Spleen (tissue), 11 donors: ENCODE measurements at regions not wholly inside any gene's neighbourhood (a gene's known extent, or its start where the extent isn't known, plus 50 kb on each side); places are given as distances from the start of the nearest gene placed in this dataset.

Source experiments
- DNase-seq: peaks from one replicate; pipeline ENCODE4 v3.0.0-alpha.2; 2020
- H3K27ac ChIP-seq, 8 donors: fragments of 200-600 bp; sonication (generic) in 7 of 8; 1 replicate in 4 of 8; 2 replicates in 4 of 8; pipeline versions ENCODE4 v1.5.0 to v1.8.0; 2016 to 2021; ENCODE audit warnings: inconsistent platforms in 4 of 8, mild to moderate bottlenecking in 4 of 8, moderate library complexity in 1 of 8
- H3K27me3 ChIP-seq, 7 donors: fragments of 200-600 bp; sonication (generic) in 6 of 7; replicated peaks in 1 of 7; 1 replicate in 4 of 7; 2 replicates in 3 of 7; pipeline versions ENCODE4 v1.5.0 to v1.8.0; 2016 to 2021; ENCODE audit warnings: inconsistent platforms in 3 of 7, mild to moderate bottlenecking in 1 of 7
- H3K36me3 ChIP-seq, 6 donors: fragments of 200-600 bp; sonication (generic) in 5 of 6; 1 replicate in 4 of 6; 2 replicates in 2 of 6; pipeline versions ENCODE4 v1.5.0 to v1.8.0; 2016 to 2021; ENCODE audit warnings: inconsistent platforms in 2 of 6
- H3K4me1 ChIP-seq, 6 donors: fragments of 200-600 bp; sonication (generic) in 5 of 6; 1 replicate in 3 of 6; 2 replicates in 3 of 6; pipeline versions ENCODE4 v1.5.0 to v1.8.0; 2016 to 2021; ENCODE audit warnings: inconsistent platforms in 3 of 6
- H3K4me3 ChIP-seq, 8 donors: fragments of 200-600 bp; sonication (generic) in 7 of 8; 1 replicate in 4 of 8; 2 replicates in 4 of 8; pipeline versions ENCODE4 v1.5.0 to v1.8.0; 2016 to 2021; ENCODE audit warnings: inconsistent platforms in 4 of 8, mild to moderate bottlenecking in 4 of 8, moderate library complexity in 2 of 8
- H3K9me3 ChIP-seq, 8 donors: fragments of 200-600 bp; sonication (generic) in 7 of 8; 1 replicate in 4 of 8; 2 replicates in 4 of 8; pipeline versions ENCODE4 v1.5.0 to v1.8.0; 2016 to 2021; ENCODE audit warnings: inconsistent platforms in 4 of 8
- CTCF ChIP-seq, 11 experiments: fragments of 200-600 bp in 7 of 11; fragments of 450-650 bp in 4 of 11; sonication (generic) in 4 of 11; IDR thresholded peaks in 8 of 11; conservative IDR thresholded peaks in 3 of 11; 1 replicate in 7 of 11; 2 replicates in 4 of 11; pipeline versions ENCODE4 v1.4.0 to v1.8.0; 2016 to 2021; ENCODE audit warnings: antibody characterized with exemption in 11 of 11, inconsistent platforms in 4 of 11, mild to moderate bottlenecking in 1 of 11
- POLR2A ChIP-seq, 3 donors: fragments of 450-650 bp; IDR thresholded peaks; one replicate each; pipeline ENCODE4 v1.5.1; 2017; ENCODE audit warnings: antibody characterized with exemption in 3 of 3, mild to moderate bottlenecking in 1 of 3
- POLR2AphosphoS5 ChIP-seq, 3 donors: sonication (generic); formaldehyde crosslinking; IDR thresholded peaks; one replicate each; pipeline ENCODE4 v1.5.1; 2017; ENCODE audit warnings: antibody characterized with exemption in 3 of 3
- WGBS, 5 donors: extraction: QIAGEN DNeasy Blood & Tissue Kit in 3 of 5; methylation state at CpG; one replicate each; pipeline versions ENCODE4 v1.1.5 to v1.1.7; 2013 to 2018; 5-methylcytosine and 5-hydroxymethylcytosine counted together
- intact Hi-C: fragments of 100-400 bp; cut with DNase I; formaldehyde crosslinking; loops from one replicate; pipeline ENCODE4 v1.15.0; 2023; ENCODE audit warnings: low total_unique reads
- donor health status: healthy with polysubstance abuse.
- donor health status: DM: no; HTN: no; CAD: no; lungs with moderate emphysema.
- donor health status: DM: no; HTN: no; CAD: no.
- donor health status: Bipolar disorder and iron deficiency.
- donor health status: healthy.
- donor health status: DM: no; HTN: no; CAD: no.
- donor health status: DM: yes; HTN: yes; CAD: no.

GRCh38 chr2:217270485-217271121 is 410.7 kb upstream of the TNP1 start:
- H3K27ac ChIP-seq = no peak overlapping the region
- H3K4me1 ChIP-seq = no peaks in the 10 kb centered on the region
- intact Hi-C loops = no loop called here
- no peak for TF ChIP-seq POLR2A (IDR thresholded peaks at IDR 0.05)
- no peak for TF ChIP-seq CTCF (IDR thresholded peaks at IDR 0.05 in 8 of 11, conservative IDR thresholded peaks at IDR 0.05 in 3 of 11)
- no peak for TF ChIP-seq POLR2AphosphoS5 (IDR thresholded peaks at IDR 0.05)
- H3K36me3 ChIP-seq = no peaks in the 10 kb centered on the region
- H3K27me3 ChIP-seq = peaks cover 0 to 12% (median 0%) of the 10 kb centered on the region in 7 donors
- 57 to 85% (median 66%) methylated on average over 1 of the region's 1 CpG for WGBS, 5 donors
- no peak for DNase-seq
- H3K9me3 ChIP-seq = peaks cover 0 to 24% (median 14%) of the 10 kb centered on the region in 8 donors
- H3K4me3 ChIP-seq = no peak overlapping the region

- Histone ChIP-seq H3K27ac (no peak overlapping the region), H3K4me3 (no peak overlapping the region), H3K27me3 (peaks cover 0 to 12% (median 0%) of the 10 kb centered on the region in 7 donors), H3K36me3 (no peaks in the 10 kb centered on the region), H3K9me3 (peaks cover 0 to 24% (median 14%) of the 10 kb centered on the region in 8 donors), H3K4me1 (no peaks in the 10 kb centered on the region)
- 40 to 55% (median 48%) methylated on average over 8 of the region's 8 CpGs for WGBS, 5 donors
- no peak for DNase-seq
- TF ChIP-seq CTCF (IDR thresholded peaks at IDR 0.05 in 8 of 11, conservative IDR thresholded peaks at IDR 0.05 in 3 of 11) (no peak), POLR2AphosphoS5 (IDR thresholded peaks at IDR 0.05) (no peak), POLR2A (IDR thresholded peaks at IDR 0.05) (no peak)
- intact Hi-C loops = no loop called here
Observed at GRCh38 chr2:217269701-217270484, 410.0 kb upstream of the TNP1 start.

GRCh38 chr2:217268978-217269377 is 409.1 kb upstream of the TNP1 start:
- no peak overlapping the region for H3K4me3 ChIP-seq
- no peak overlapping the region for H3K27ac ChIP-seq
- no peaks in the 10 kb centered on the region for H3K36me3 ChIP-seq
- no peaks in the 10 kb centered on the region for H3K4me1 ChIP-seq
- intact Hi-C loops = no loop called here
- DNase-seq = no peak
- H3K27me3 ChIP-seq = peaks cover 0 to 12% (median 0%) of the 10 kb centered on the region in 7 donors
- WGBS, 5 donors = 84 to 94% (median 88%) methylated on average over 7 of the region's 7 CpGs
- TF ChIP-seq CTCF (IDR thresholded peaks at IDR 0.05 in 8 of 11, conservative IDR thresholded peaks at IDR 0.05 in 3 of 11) (no peak), POLR2A (IDR thresholded peaks at IDR 0.05) (no peak), POLR2AphosphoS5 (IDR thresholded peaks at IDR 0.05) (no peak)
- peaks cover 0 to 24% (median 14%) of the 10 kb centered on the region in 8 donors for H3K9me3 ChIP-seq

GRCh38 chr2:217267758-217268157 is 407.9 kb upstream of the TNP1 start:
- Histone ChIP-seq H3K4me1 (no peaks in the 10 kb centered on the region), H3K27me3 (peaks cover 0 to 12% (median 0%) of the 10 kb centered on the region in 7 donors), H3K9me3 (peaks cover 0 to 24% (median 14%) of the 10 kb centered on the region in 8 donors), H3K4me3 (no peak overlapping the region), H3K27ac (no peak overlapping the region), H3K36me3 (no peaks in the 10 kb centered on the region)
- TF ChIP-seq CTCF (IDR thresholded peaks at IDR 0.05 in 8 of 11, conservative IDR thresholded peaks at IDR 0.05 in 3 of 11) (no peak), POLR2AphosphoS5 (IDR thresholded peaks at IDR 0.05) (no peak), POLR2A (IDR thresholded peaks at IDR 0.05) (no peak)
- intact Hi-C loops = no loop called here
- WGBS, 5 donors = 90 to 100% (median 96%) methylated on average over 1 of the region's 1 CpG
- no peak for DNase-seq
